ENCODE measurements at regions not wholly inside any gene's neighbourhood (a gene's known extent, or its start where the extent isn't known, plus 50 kb on each side); places are given as distances from the start of the nearest gene placed in this dataset.

DNA sequence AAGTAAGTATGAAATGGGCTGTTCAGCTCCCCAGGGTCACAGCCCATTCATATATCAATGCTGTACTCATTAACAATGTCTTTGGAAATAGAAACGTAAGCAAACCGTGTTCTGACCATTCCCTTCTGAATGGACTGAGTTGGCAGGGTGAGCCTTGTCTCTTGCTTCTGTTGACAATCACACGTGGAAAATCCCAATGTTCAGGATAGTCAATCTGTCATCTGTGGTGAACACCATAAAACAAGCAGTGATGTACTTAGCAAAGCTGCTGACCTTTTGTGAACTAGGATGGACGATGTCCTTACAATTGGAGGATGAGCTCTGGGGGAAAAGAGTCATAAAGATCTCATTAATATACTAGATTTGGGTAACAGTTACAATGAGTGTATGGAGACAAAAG, 109.6 kb upstream of the PAQR3 start:
- no peaks in the 10 kb centered on the region for H3K27me3 ChIP-seq
- no peak for DNase-seq
- H3K4me3 ChIP-seq: no peak overlapping the region
- H3K27ac ChIP-seq: peak overlapping the region in 1 of 2 donors; percentile 8
- no peaks in the 10 kb centered on the region for H3K36me3 ChIP-seq
- no peaks in the 10 kb centered on the region for H3K9me3 ChIP-seq
- TF ChIP-seq, protein P1, sequence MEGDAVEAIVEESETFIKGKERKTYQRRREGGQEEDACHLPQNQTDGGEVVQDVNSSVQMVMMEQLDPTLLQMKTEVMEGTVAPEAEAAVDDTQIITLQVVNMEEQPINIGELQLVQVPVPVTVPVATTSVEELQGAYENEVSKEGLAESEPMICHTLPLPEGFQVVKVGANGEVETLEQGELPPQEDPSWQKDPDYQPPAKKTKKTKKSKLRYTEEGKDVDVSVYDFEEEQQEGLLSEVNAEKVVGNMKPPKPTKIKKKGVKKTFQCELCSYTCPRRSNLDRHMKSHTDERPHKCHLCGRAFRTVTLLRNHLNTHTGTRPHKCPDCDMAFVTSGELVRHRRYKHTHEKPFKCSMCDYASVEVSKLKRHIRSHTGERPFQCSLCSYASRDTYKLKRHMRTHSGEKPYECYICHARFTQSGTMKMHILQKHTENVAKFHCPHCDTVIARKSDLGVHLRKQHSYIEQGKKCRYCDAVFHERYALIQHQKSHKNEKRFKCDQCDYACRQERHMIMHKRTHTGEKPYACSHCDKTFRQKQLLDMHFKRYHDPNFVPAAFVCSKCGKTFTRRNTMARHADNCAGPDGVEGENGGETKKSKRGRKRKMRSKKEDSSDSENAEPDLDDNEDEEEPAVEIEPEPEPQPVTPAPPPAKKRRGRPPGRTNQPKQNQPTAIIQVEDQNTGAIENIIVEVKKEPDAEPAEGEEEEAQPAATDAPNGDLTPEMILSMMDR (IDR thresholded peaks at IDR 0.05): no peak
- intact Hi-C loops (cut with DNase I; ENCODE audit: low total_unique reads): no loop called here
- peaks cover 0 to 53% (median 22%) of the 10 kb centered on the region in 4 donors for H3K4me1 ChIP-seq

DNA sequence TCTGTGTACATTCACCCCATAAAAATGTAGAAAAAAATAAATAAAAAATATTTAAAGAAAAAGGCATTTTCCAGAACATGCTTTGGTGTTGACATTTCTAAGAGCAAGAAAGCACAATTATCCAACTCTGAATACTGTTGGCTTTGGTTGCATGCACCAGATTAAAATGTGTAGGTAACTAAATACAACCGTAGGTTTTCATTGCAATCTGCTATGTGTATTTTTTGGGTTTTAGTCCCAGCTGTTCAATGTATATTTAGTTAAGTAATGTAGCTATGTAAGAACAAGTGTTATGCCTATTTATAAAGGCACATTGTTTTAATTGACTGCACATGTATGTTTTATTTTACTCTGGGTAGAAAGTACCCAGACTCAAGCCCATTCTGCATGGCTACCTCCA, 108.1 kb upstream of the PAQR3 start:
- no peaks in the 10 kb centered on the region for H3K9me3 ChIP-seq
- no peaks in the 10 kb centered on the region for H3K27me3 ChIP-seq
- intact Hi-C loops (cut with DNase I; ENCODE audit: low total_unique reads): no loop called here
- H3K4me3 ChIP-seq: no peak overlapping the region
- no peak overlapping the region for H3K27ac ChIP-seq
- peaks cover 0 to 46% (median 22%) of the 10 kb centered on the region in 4 donors for H3K4me1 ChIP-seq
- no peaks in the 10 kb centered on the region for H3K36me3 ChIP-seq
- DNase-seq: no peak
- TF ChIP-seq, protein P1 (IDR thresholded peaks at IDR 0.05): no peak

DNA sequence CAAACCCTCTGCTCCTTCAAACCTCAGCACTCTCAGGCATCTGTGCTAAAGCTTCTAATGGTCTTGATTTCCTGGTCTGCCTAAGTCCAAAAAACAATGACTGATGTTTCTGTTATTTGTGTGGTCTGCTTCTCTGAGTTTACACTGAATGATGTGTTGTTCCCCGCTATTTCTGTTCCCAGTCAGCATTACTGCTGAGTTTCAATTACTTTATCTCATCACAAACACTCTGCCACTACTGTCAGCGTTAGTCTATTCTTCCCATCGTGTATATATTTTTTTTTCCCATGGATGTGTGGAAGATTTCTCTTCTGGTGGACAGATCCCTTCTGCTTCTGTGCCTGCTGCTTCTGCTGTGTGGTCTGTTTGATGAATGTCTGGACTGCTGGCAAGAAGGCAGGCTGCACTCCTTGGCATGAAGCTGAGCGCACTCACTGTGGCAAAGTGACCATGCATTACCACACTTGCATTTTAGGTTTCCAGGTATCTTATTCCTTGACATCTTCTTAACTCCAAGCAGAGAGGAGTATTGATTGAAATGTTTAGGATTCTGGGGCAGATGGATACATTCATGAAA, 106.9 kb upstream of the PAQR3 start:
- H3K4me3 ChIP-seq: no peak overlapping the region
- H3K9me3 ChIP-seq: no peaks in the 10 kb centered on the region
- DNase-seq: no peak
- no peaks in the 10 kb centered on the region for H3K27me3 ChIP-seq
- TF ChIP-seq, protein P1 (IDR thresholded peaks at IDR 0.05): no peak
- H3K36me3 ChIP-seq: no peaks in the 10 kb centered on the region
- no peak overlapping the region for H3K27ac ChIP-seq
- peaks cover 0 to 34% (median 22%) of the 10 kb centered on the region in 4 donors for H3K4me1 ChIP-seq
- intact Hi-C loops (cut with DNase I; ENCODE audit: low total_unique reads): no loop called here

DNA sequence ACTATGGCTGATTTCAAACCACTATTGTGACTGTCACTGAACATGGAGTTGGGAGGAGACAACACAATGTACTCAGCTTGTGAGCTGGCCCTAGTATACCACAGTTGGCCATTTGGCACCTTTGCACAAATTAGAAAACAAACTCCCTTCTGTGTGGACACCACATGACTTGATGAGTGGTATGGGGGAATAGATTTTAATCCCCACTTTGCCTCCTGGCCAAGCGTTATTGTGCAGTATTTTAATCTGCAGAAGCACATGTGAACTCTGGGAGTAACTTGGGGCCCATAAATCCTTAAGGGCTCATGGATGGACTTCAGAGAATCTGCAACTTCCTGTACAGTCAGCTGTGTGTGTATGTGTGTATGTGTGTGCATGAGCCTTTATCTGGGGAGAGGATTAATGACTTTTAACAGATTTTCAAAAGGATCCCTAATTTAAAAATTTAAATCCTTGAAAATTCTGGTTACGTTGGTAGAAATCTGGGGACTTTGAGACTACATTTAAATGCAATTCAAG, 105.0 kb upstream of the PAQR3 start:
- no peak for DNase-seq
- peaks cover 0 to 33% (median 22%) of the 10 kb centered on the region in 4 donors for H3K4me1 ChIP-seq
- intact Hi-C loops (cut with DNase I; ENCODE audit: low total_unique reads): no loop called here

DNA sequence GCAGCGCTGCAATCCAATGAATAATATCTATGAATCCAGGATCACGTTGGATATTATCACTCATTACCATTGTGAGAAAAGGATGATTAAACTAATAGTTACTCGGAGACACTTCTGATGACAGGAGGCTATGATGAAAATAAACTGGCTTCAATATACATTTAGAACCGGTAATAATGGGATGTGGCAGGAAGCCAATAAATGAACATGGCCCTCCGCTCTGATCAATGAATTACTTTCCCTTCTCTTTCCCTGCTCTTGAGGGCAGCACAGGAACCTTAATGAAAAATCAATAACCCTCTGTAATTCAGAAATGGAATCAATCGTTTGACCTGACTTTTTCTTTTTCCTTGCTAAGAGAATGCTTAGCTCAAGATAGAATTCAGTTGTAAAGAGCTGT, 103.9 kb upstream of the PAQR3 start:
- no peaks in the 10 kb centered on the region for H3K9me3 ChIP-seq
- no peaks in the 10 kb centered on the region for H3K27me3 ChIP-seq
- H3K4me3 ChIP-seq: no peak overlapping the region
- TF ChIP-seq, protein P1 (IDR thresholded peaks at IDR 0.05): no peak
- intact Hi-C loops (cut with DNase I; ENCODE audit: low total_unique reads): no loop called here
- no peak overlapping the region for H3K27ac ChIP-seq
- DNase-seq: no peak
- no peaks in the 10 kb centered on the region for H3K36me3 ChIP-seq
- H3K4me1 ChIP-seq: peaks cover 0 to 23% (median 11%) of the 10 kb centered on the region in 4 donors

More for the DNA sequence above, 105.0 kb upstream of the PAQR3 start:
- TF ChIP-seq, protein P1 (IDR thresholded peaks at IDR 0.05): no peak
- Histone ChIP-seq H3K27ac (no peak overlapping the region), H3K36me3 (no peaks in the 10 kb centered on the region), H3K4me3 (no peak overlapping the region), H3K27me3 (no peaks in the 10 kb centered on the region), H3K9me3 (no peaks in the 10 kb centered on the region)
